ENCODE measurements at regions not wholly inside any gene's neighbourhood (a gene's known extent, or its start where the extent isn't known, plus 50 kb on each side); places are given as distances from the start of the nearest gene placed in this dataset.
"Not testable (repeated sequence)": the region's sequence is repeated elsewhere in the genome, so short reads cannot be mapped to it uniquely, and the experiment has no call there.

GRCh38 chr6:51301962-51302361 lies 483.3 kb downstream of the TFAP2B start:
- ChIA-PET POLR2A (no interaction called here), CTCF (no interaction called here)
- Histone ChIP-seq H3K27ac (ENCODE audit: low read depth, low read length) (no peak overlapping the region), H3K27me3 (ENCODE audit: control insufficient read depth in 2 of 2, insufficient read depth in 2 of 2, low read length in 2 of 2) (no peaks in the 10 kb centered on the region), H3K4me1 (ENCODE audit: control insufficient read depth in 2 of 2, insufficient read depth in 2 of 2, low read length in 2 of 2) (no peaks in the 10 kb centered on the region), H3K36me3 (ENCODE audit: control insufficient read depth in 2 of 3, insufficient read depth in 3 of 3, low read length in 3 of 3) (no peaks in the 10 kb centered on the region), H3K9me3 (ENCODE audit: control insufficient read depth in 2 of 3, low read length in 3 of 3) (no peaks in the 10 kb centered on the region), H3K4me3 (ENCODE audit: low read length) (no peak overlapping the region)
- Mint-ChIP-seq H3K27ac (no peak overlapping the region), H3K36me3 (no peaks in the 10 kb centered on the region), H3K4me1 (peaks cover 0 to 2% (median 0%) of the 10 kb centered on the region in 7 donors), H3K27me3 (peaks cover 0 to 5% (median 0%) of the 10 kb centered on the region in 5 donors), H3K4me3 (no peak overlapping the region), H3K9me3 (peaks cover 0 to 11% (median 4%) of the 10 kb centered on the region in 11 donors)
- no peak for ATAC-seq
- intact Hi-C loops (cut with micrococcal nuclease): no loop called here
- DNase-seq: no peak

- Histone ChIP-seq H3K27ac (ENCODE audit: low read depth, low read length) (no peak overlapping the region), H3K36me3 (ENCODE audit: control insufficient read depth in 2 of 3, insufficient read depth in 3 of 3, low read length in 3 of 3) (no peaks in the 10 kb centered on the region), H3K27me3 (ENCODE audit: control insufficient read depth in 2 of 2, insufficient read depth in 2 of 2, low read length in 2 of 2) (no peaks in the 10 kb centered on the region), H3K4me1 (ENCODE audit: control insufficient read depth in 2 of 2, insufficient read depth in 2 of 2, low read length in 2 of 2) (no peaks in the 10 kb centered on the region), H3K9me3 (ENCODE audit: control insufficient read depth in 2 of 3, low read length in 3 of 3) (no peaks in the 10 kb centered on the region), H3K4me3 (ENCODE audit: low read length) (no peak overlapping the region)
- Mint-ChIP-seq H3K4me3 (no peak overlapping the region), H3K9me3 (peaks cover 0 to 11% (median 4%) of the 10 kb centered on the region in 11 donors), H3K36me3 (no peaks in the 10 kb centered on the region), H3K27me3 (peaks cover 0 to 5% (median 0%) of the 10 kb centered on the region in 5 donors), H3K27ac (no peak overlapping the region), H3K4me1 (peaks cover 0 to 2% (median 0%) of the 10 kb centered on the region in 7 donors)
- CTCF ChIA-PET: no interaction called here
- intact Hi-C loops (cut with micrococcal nuclease): no loop called here
- POLR2A ChIA-PET: no interaction called here
- ATAC-seq (no peak), DNase-seq (no peak)
Measured at GRCh38 chr6:51302431-51302830, 483.8 kb downstream of the TFAP2B start.

GRCh38 chr6:51303338-51303737 lies 484.7 kb downstream of the TFAP2B start:
- POLR2A ChIA-PET: no interaction called here
- Histone ChIP-seq H3K4me3 (ENCODE audit: low read length) (no peak overlapping the region), H3K9me3 (ENCODE audit: control insufficient read depth in 2 of 3, low read length in 3 of 3) (no peaks in the 10 kb centered on the region), H3K27ac (ENCODE audit: low read depth, low read length) (no peak overlapping the region), H3K27me3 (ENCODE audit: control insufficient read depth in 2 of 2, insufficient read depth in 2 of 2, low read length in 2 of 2) (no peaks in the 10 kb centered on the region), H3K36me3 (ENCODE audit: control insufficient read depth in 2 of 3, insufficient read depth in 3 of 3, low read length in 3 of 3) (no peaks in the 10 kb centered on the region), H3K4me1 (ENCODE audit: control insufficient read depth in 2 of 2, insufficient read depth in 2 of 2, low read length in 2 of 2) (no peaks in the 10 kb centered on the region)
- Mint-ChIP-seq H3K27ac (no peak overlapping the region), H3K27me3 (peaks cover 0 to 5% (median 0%) of the 10 kb centered on the region in 5 donors), H3K9me3 (peaks cover 0 to 11% (median 4%) of the 10 kb centered on the region in 11 donors), H3K36me3 (no peaks in the 10 kb centered on the region), H3K4me3 (no peak overlapping the region), H3K4me1 (peaks cover 0 to 2% (median 0%) of the 10 kb centered on the region in 7 donors)
- DNase-seq: no peak
- ATAC-seq: no peak
- CTCF ChIA-PET: no interaction called here
- intact Hi-C loops (cut with micrococcal nuclease): no loop called here

GRCh38 chr6:51314965-51315364 lies 496.3 kb downstream of the TFAP2B start:
- Histone ChIP-seq H3K9me3 (ENCODE audit: control insufficient read depth in 2 of 3, low read length in 3 of 3) (no peaks in the 10 kb centered on the region), H3K4me3 (ENCODE audit: low read length) (no peak overlapping the region), H3K27ac (ENCODE audit: low read depth, low read length) (no peak overlapping the region), H3K4me1 (ENCODE audit: control insufficient read depth in 2 of 2, insufficient read depth in 2 of 2, low read length in 2 of 2) (no peaks in the 10 kb centered on the region), H3K27me3 (ENCODE audit: control insufficient read depth in 2 of 2, insufficient read depth in 2 of 2, low read length in 2 of 2) (no peaks in the 10 kb centered on the region), H3K36me3 (ENCODE audit: control insufficient read depth in 2 of 3, insufficient read depth in 3 of 3, low read length in 3 of 3) (no peaks in the 10 kb centered on the region)
- no peak for ATAC-seq
- H3K9me3 Mint-ChIP-seq: peaks cover 0 to 9% (median 3%) of the 10 kb centered on the region in 11 donors
- intact Hi-C loops (cut with micrococcal nuclease): no loop called here
- H3K4me1 Mint-ChIP-seq: no peaks in the 10 kb centered on the region
- H3K36me3 Mint-ChIP-seq: no peaks in the 10 kb centered on the region
- POLR2A ChIA-PET: no interaction called here
- no peak for DNase-seq
- no peaks in the 10 kb centered on the region for H3K27me3 Mint-ChIP-seq
- CTCF ChIA-PET: no interaction called here
- no peak overlapping the region for H3K27ac Mint-ChIP-seq
- H3K4me3 Mint-ChIP-seq: no peak overlapping the region

GRCh38 chr6:51318674-51319073 lies 500.0 kb downstream of the TFAP2B start:
- no peak for DNase-seq
- no peak for ATAC-seq
- Histone ChIP-seq H3K4me1 (ENCODE audit: control insufficient read depth in 2 of 2, insufficient read depth in 2 of 2, low read length in 2 of 2) (no peaks in the 10 kb centered on the region), H3K36me3 (ENCODE audit: control insufficient read depth in 2 of 3, insufficient read depth in 3 of 3, low read length in 3 of 3) (no peaks in the 10 kb centered on the region), H3K4me3 (ENCODE audit: low read length) (no peak overlapping the region), H3K27me3 (ENCODE audit: control insufficient read depth in 2 of 2, insufficient read depth in 2 of 2, low read length in 2 of 2) (no peaks in the 10 kb centered on the region), H3K9me3 (ENCODE audit: control insufficient read depth in 2 of 3, low read length in 3 of 3) (no peaks in the 10 kb centered on the region), H3K27ac (ENCODE audit: low read depth, low read length) (no peak overlapping the region)
- ChIA-PET POLR2A (no interaction called here), CTCF (no interaction called here)
- Mint-ChIP-seq H3K4me1 (no peaks in the 10 kb centered on the region), H3K27ac (no peak overlapping the region), H3K36me3 (no peaks in the 10 kb centered on the region), H3K9me3 (peaks cover 0 to 15% (median 6%) of the 10 kb centered on the region in 11 donors), H3K4me3 (no peak overlapping the region), H3K27me3 (no peaks in the 10 kb centered on the region)
- intact Hi-C loops (cut with micrococcal nuclease): no loop called here

- POLR2A ChIA-PET; H3K27ac Mint-ChIP-seq; CTCF ChIA-PET; H3K9me3 ChIP-seq (ENCODE audit: control insufficient read depth in 2 of 3, low read length in 3 of 3); H3K27ac ChIP-seq (ENCODE audit: low read depth, low read length); H3K4me1 Mint-ChIP-seq; H3K4me3 ChIP-seq (ENCODE audit: low read length); H3K36me3 ChIP-seq (ENCODE audit: control insufficient read depth in 2 of 3, insufficient read depth in 3 of 3, low read length in 3 of 3); H3K36me3 Mint-ChIP-seq; H3K4me1 ChIP-seq (ENCODE audit: control insufficient read depth in 2 of 2, insufficient read depth in 2 of 2, low read length in 2 of 2); H3K27me3 Mint-ChIP-seq; intact Hi-C loops (cut with micrococcal nuclease); ATAC-seq; H3K27me3 ChIP-seq (ENCODE audit: control insufficient read depth in 2 of 2, insufficient read depth in 2 of 2, low read length in 2 of 2); H3K4me3 Mint-ChIP-seq; DNase-seq: not testable (repeated sequence)
- H3K9me3 Mint-ChIP-seq: peaks cover 0 to 19% (median 5%) of the 10 kb centered on the region in 11 donors
Measured at GRCh38 chr6:51321477-51321876, 502.8 kb downstream of the TFAP2B start.

GRCh38 chr6:51322505-51322904 lies 503.8 kb downstream of the TFAP2B start:
- H3K4me3 Mint-ChIP-seq: no peak overlapping the region
- Histone ChIP-seq H3K36me3 (ENCODE audit: control insufficient read depth in 2 of 3, insufficient read depth in 3 of 3, low read length in 3 of 3) (no peaks in the 10 kb centered on the region), H3K4me1 (ENCODE audit: control insufficient read depth in 2 of 2, insufficient read depth in 2 of 2, low read length in 2 of 2) (no peaks in the 10 kb centered on the region), H3K9me3 (ENCODE audit: control insufficient read depth in 2 of 3, low read length in 3 of 3) (no peaks in the 10 kb centered on the region), H3K27me3 (ENCODE audit: control insufficient read depth in 2 of 2, insufficient read depth in 2 of 2, low read length in 2 of 2) (no peaks in the 10 kb centered on the region), H3K27ac (ENCODE audit: low read depth, low read length) (no peak overlapping the region), H3K4me3 (ENCODE audit: low read length) (no peak overlapping the region)
- peaks cover 0 to 19% (median 5%) of the 10 kb centered on the region in 11 donors for H3K9me3 Mint-ChIP-seq
- CTCF ChIA-PET: no interaction called here
- no peak overlapping the region for H3K27ac Mint-ChIP-seq
- peaks cover 0 to 5% (median 0%) of the 10 kb centered on the region in 5 donors for H3K27me3 Mint-ChIP-seq
- ATAC-seq: no peak
- intact Hi-C loops (cut with micrococcal nuclease): no loop called here
- POLR2A ChIA-PET: no interaction called here
- DNase-seq: no peak
- H3K4me1 Mint-ChIP-seq: no peaks in the 10 kb centered on the region
- H3K36me3 Mint-ChIP-seq: no peaks in the 10 kb centered on the region

Measured in naive thymus-derived CD4-positive, alpha-beta T cell (primary cell).